Retinal pigment epithelial cell (primary cell): ENCODE measurements at regions not wholly inside any gene's neighbourhood (a gene's known extent, or its start where the extent isn't known, plus 50 kb on each side); places are given as distances from the start of the nearest gene placed in this dataset.

Experiments
- DNase-seq: peaks from one replicate; pipeline ENCODE4 v3.0.0-alpha.2; 2010; ENCODE audit warnings: low read depth
- H3K4me3 ChIP-seq: 2 replicates; pipeline ENCODE4 v1.5.1; 2011; ENCODE audit warnings: mild to moderate bottlenecking, low read length, control low read depth, moderate library complexity
- TF ChIP-seq, protein P1 (sequence below): conservative IDR thresholded peaks from 2 replicates; pipeline ENCODE4 v1.5.1; 2011; ENCODE audit warnings: low read depth, low read length, control low read depth, inconsistent platforms

GRCh38 chr6:104095661-104096416 lies 763.9 kb downstream of the HACE1 start:
- TF ChIP-seq, protein P1, sequence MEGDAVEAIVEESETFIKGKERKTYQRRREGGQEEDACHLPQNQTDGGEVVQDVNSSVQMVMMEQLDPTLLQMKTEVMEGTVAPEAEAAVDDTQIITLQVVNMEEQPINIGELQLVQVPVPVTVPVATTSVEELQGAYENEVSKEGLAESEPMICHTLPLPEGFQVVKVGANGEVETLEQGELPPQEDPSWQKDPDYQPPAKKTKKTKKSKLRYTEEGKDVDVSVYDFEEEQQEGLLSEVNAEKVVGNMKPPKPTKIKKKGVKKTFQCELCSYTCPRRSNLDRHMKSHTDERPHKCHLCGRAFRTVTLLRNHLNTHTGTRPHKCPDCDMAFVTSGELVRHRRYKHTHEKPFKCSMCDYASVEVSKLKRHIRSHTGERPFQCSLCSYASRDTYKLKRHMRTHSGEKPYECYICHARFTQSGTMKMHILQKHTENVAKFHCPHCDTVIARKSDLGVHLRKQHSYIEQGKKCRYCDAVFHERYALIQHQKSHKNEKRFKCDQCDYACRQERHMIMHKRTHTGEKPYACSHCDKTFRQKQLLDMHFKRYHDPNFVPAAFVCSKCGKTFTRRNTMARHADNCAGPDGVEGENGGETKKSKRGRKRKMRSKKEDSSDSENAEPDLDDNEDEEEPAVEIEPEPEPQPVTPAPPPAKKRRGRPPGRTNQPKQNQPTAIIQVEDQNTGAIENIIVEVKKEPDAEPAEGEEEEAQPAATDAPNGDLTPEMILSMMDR, result no peak
- H3K4me3 ChIP-seq, result no peak overlapping the region
- DNase-seq, result no peak

GRCh38 chr6:104087765-104088164 lies 772.0 kb downstream of the HACE1 start:
- no peak for DNase-seq
- no peak overlapping the region for H3K4me3 ChIP-seq
- TF ChIP-seq, protein P1, result no peak

GRCh38 chr6:104068281-104068680 lies 791.4 kb downstream of the HACE1 start:
- no peak for DNase-seq
- H3K4me3 ChIP-seq, result no peak overlapping the region
- TF ChIP-seq, protein P1, result no peak

GRCh38 chr6:104064876-104065275 lies 794.8 kb downstream of the HACE1 start:
- TF ChIP-seq, protein P1, result no peak
- DNase-seq, result no peak
- no peak overlapping the region for H3K4me3 ChIP-seq

DNA sequence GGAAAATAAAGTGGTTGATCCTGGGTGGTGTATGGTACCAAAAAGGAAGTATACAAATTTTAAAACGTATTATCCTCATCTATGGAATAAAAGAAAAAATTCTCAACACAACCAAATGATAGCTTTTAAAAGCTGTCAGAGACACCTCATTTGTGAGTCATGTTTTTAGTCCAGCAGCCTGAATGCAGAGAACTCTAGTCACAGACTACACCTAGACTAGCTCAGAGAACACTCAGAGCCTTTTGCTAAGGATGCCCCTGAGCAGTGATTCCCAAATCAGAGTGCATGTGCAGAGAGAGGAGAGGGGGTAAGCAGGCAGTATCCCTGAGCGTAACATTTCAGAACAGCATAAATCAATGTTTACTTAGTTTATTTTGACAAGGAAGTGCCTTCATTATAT lies 809.3 kb downstream of the HACE1 start:
- no peak overlapping the region for H3K4me3 ChIP-seq
- TF ChIP-seq, protein P1, result no peak
- no peak for DNase-seq

- TF ChIP-seq, protein P1, result no peak
- DNase-seq, result no peak
- H3K4me3 ChIP-seq, result no peak overlapping the region
Measured at GRCh38 chr6:104046426-104046825, 813.3 kb downstream of the HACE1 start.

DNA sequence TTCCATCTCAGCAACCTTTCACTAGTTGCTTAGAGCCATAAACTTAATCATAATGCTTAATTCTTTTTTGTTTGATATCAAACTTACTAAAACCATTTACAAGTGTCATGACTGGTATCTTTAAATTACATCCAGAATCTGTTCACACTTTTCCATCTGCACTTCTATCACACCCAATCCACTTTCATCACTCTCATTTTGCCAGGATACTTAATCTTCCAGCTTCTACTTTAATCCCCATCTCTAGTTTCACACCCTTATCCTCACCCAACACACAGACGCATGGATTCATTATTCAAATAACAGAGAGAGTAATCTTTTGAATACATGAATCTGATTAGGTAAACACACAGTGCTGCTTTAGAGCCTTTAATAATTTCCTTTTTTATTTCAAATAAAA lies 828.4 kb downstream of the HACE1 start:
- H3K4me3 ChIP-seq, result no peak overlapping the region
- DNase-seq, result no peak
- TF ChIP-seq, protein P1, result no peak
